ENCODE measurements at regions not wholly inside any gene's neighbourhood (a gene's known extent, or its start where the extent isn't known, plus 50 kb on each side); places are given as distances from the start of the nearest gene placed in this dataset.

GRCh38 chr13:62556978-62557377, 1141.3 kb upstream of the PCDH20 start:
- TF ChIP-seq, protein P1, sequence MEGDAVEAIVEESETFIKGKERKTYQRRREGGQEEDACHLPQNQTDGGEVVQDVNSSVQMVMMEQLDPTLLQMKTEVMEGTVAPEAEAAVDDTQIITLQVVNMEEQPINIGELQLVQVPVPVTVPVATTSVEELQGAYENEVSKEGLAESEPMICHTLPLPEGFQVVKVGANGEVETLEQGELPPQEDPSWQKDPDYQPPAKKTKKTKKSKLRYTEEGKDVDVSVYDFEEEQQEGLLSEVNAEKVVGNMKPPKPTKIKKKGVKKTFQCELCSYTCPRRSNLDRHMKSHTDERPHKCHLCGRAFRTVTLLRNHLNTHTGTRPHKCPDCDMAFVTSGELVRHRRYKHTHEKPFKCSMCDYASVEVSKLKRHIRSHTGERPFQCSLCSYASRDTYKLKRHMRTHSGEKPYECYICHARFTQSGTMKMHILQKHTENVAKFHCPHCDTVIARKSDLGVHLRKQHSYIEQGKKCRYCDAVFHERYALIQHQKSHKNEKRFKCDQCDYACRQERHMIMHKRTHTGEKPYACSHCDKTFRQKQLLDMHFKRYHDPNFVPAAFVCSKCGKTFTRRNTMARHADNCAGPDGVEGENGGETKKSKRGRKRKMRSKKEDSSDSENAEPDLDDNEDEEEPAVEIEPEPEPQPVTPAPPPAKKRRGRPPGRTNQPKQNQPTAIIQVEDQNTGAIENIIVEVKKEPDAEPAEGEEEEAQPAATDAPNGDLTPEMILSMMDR (IDR thresholded peaks at IDR 0.05): no peak
- no peak for TF ChIP-seq POLR2A (IDR thresholded peaks at IDR 0.05)
